ENCODE measurements at regions not wholly inside any gene's neighbourhood (a gene's known extent, or its start where the extent isn't known, plus 50 kb on each side); places are given as distances from the start of the nearest gene placed in this dataset.

DNA sequence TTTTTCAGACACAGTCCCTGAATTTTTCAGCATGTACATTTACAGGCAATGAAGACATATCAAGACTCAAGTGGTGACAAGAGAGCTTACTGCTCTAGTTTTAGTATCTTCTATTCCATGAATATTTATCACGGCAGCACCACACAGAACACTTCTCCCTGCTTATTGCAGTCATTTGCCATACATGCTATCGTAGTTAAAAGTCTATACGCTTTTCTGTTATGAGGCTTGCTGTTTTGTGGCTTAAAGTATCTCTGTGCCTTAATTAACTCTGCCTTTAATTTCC lies 65.4 kb upstream of the GK2 start:
- H3K27me3 ChIP-seq (replicated peaks in 1 of 2; ENCODE audit: control insufficient read depth in 2 of 2, insufficient read depth in 2 of 2, low read length in 1 of 2), result no peaks in the 10 kb centered on the region
- ChIA-PET CTCF (no interaction called here), SMC1A (ENCODE audit: uncharacterized antibody, unreplicated experiment) (no interaction called here), POLR2A (no interaction called here), RAD21 (ENCODE audit: unreplicated experiment) (no interaction called here)
- H4K20me1 ChIP-seq (ENCODE audit: control insufficient read depth, insufficient read depth), result no peaks in the 10 kb centered on the region
- no peak overlapping the region for H3K9ac ChIP-seq (ENCODE audit: control insufficient read depth, insufficient read depth, low read length)
- no peak overlapping the region for H3K27ac ChIP-seq (ENCODE audit: control insufficient read depth, insufficient read depth)
- DNase-seq (ENCODE audit: low read depth, low spot score), result no peak
- H3K9me3 ChIP-seq (replicated peaks; ENCODE audit: control insufficient read depth, insufficient read depth, low read length), result no peaks in the 10 kb centered on the region
- H3K4me2 ChIP-seq (ENCODE audit: control insufficient read depth, insufficient read depth), result no peak overlapping the region
- H3K79me2 ChIP-seq (ENCODE audit: control insufficient read depth, insufficient read depth, low read length), result no peaks in the 10 kb centered on the region
- FAIRE-seq, result no peak
- ATAC-seq, result no peak
- 12% methylated on average over 3 of the region's 3 CpGs for WGBS (ENCODE audit: insufficient coverage, insufficient replicate concordance, low lambda C conversion rate, missing lambda C conversion rate)
- TF ChIP-seq ESRRA (IDR thresholded peaks at IDR 0.05; ENCODE audit: low read length), result no peak
- TF ChIP-seq, protein P1, sequence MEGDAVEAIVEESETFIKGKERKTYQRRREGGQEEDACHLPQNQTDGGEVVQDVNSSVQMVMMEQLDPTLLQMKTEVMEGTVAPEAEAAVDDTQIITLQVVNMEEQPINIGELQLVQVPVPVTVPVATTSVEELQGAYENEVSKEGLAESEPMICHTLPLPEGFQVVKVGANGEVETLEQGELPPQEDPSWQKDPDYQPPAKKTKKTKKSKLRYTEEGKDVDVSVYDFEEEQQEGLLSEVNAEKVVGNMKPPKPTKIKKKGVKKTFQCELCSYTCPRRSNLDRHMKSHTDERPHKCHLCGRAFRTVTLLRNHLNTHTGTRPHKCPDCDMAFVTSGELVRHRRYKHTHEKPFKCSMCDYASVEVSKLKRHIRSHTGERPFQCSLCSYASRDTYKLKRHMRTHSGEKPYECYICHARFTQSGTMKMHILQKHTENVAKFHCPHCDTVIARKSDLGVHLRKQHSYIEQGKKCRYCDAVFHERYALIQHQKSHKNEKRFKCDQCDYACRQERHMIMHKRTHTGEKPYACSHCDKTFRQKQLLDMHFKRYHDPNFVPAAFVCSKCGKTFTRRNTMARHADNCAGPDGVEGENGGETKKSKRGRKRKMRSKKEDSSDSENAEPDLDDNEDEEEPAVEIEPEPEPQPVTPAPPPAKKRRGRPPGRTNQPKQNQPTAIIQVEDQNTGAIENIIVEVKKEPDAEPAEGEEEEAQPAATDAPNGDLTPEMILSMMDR (IDR thresholded peaks at IDR 0.05 in 2 of 3, conservative IDR thresholded peaks at IDR 0.05 in 1 of 3; ENCODE audit: control insufficient read depth in 2 of 3, extremely low read depth in 1 of 3, insufficient read depth in 1 of 3, low read depth in 3 of 3, low read length in 3 of 3), result no peak
- BruUV-seq (replicated peaks), result no TSS peak
- H3K4me3 ChIP-seq, result no peak overlapping the region
- no peak overlapping the region for H2AFZ ChIP-seq (ENCODE audit: control insufficient read depth, low read depth, low read length)
- intact Hi-C loops (cut with micrococcal nuclease; ENCODE audit: unreplicated experiment) (no loop called here), in situ Hi-C loops (cut with MboI) (no loop called here)
- H3K36me3 ChIP-seq (ENCODE audit: control insufficient read depth in 2 of 2, insufficient read depth in 2 of 2, low read length in 1 of 2), result no peaks in the 10 kb centered on the region
- H3K4me1 ChIP-seq (ENCODE audit: control insufficient read depth, insufficient read depth, low read length), result no peaks in the 10 kb centered on the region

DNA sequence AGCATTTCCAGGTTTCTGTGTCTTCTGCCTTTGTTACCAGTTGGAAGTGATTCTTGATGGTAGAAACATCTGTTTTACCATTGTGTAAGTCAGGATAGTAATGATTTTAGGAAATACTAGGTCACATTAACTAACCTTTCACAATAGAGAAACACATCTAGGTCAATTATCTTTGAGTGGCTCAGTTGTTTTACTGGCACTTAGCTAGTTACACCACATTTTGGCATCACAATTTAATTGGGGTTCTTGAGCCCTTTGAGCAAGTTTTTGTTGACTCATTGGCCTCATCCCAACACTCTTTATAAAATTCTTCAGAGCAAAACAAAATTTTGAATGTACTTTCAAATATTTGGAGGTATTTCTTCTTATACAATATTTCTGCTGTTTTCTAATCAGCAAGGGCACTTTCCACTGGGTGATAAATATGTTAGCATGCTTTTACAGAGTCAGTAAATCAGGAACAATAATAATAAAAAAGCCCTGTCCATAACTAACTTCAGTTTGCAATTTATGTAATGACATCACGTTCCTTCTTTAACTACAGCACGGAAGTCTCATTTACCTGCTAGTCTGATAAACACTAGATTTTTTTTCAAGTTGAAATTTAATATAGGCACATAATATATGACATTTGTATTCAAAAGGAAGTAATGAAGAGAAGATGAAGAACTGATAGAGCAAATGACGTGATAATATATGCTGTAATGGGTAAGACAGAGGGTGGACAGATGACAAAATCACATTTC lies 64.8 kb upstream of the GK2 start:
- Histone ChIP-seq H3K27me3 (replicated peaks in 1 of 2; ENCODE audit: control insufficient read depth in 2 of 2, insufficient read depth in 2 of 2, low read length in 1 of 2) (no peaks in the 10 kb centered on the region), H3K4me2 (ENCODE audit: control insufficient read depth, insufficient read depth) (no peak overlapping the region), H2AFZ (ENCODE audit: control insufficient read depth, low read depth, low read length) (no peak overlapping the region), H3K79me2 (ENCODE audit: control insufficient read depth, insufficient read depth, low read length) (no peaks in the 10 kb centered on the region), H3K4me1 (ENCODE audit: control insufficient read depth, insufficient read depth, low read length) (no peaks in the 10 kb centered on the region), H3K27ac (ENCODE audit: control insufficient read depth, insufficient read depth) (no peak overlapping the region), H3K4me3 (no peak overlapping the region), H3K9me3 (replicated peaks; ENCODE audit: control insufficient read depth, insufficient read depth, low read length) (no peaks in the 10 kb centered on the region), H3K9ac (ENCODE audit: control insufficient read depth, insufficient read depth, low read length) (no peak overlapping the region), H3K36me3 (ENCODE audit: control insufficient read depth in 2 of 2, insufficient read depth in 2 of 2, low read length in 1 of 2) (no peaks in the 10 kb centered on the region), H4K20me1 (ENCODE audit: control insufficient read depth, insufficient read depth) (no peaks in the 10 kb centered on the region)
- ChIA-PET POLR2A (no interaction called here), SMC1A (ENCODE audit: uncharacterized antibody, unreplicated experiment) (no interaction called here), CTCF (interaction anchor here (0.9 kb wide), 1 partner anchor 18 kb away, joined by 3 read pairs; no protein-coding TSS in a partner anchor), RAD21 (ENCODE audit: unreplicated experiment) (no interaction called here)
- intact Hi-C loops (cut with micrococcal nuclease; ENCODE audit: unreplicated experiment) (no loop called here), in situ Hi-C loops (cut with MboI) (no loop called here)
- FAIRE-seq, result peak; percentile 38
- no TSS peak for BruUV-seq (replicated peaks)
- 10% methylated on average over 3 of the region's 3 CpGs for WGBS (ENCODE audit: insufficient coverage, insufficient replicate concordance, low lambda C conversion rate, missing lambda C conversion rate)
- ATAC-seq, result no peak
- no peak for DNase-seq (ENCODE audit: low read depth, low spot score)
- TF ChIP-seq, protein P2, sequence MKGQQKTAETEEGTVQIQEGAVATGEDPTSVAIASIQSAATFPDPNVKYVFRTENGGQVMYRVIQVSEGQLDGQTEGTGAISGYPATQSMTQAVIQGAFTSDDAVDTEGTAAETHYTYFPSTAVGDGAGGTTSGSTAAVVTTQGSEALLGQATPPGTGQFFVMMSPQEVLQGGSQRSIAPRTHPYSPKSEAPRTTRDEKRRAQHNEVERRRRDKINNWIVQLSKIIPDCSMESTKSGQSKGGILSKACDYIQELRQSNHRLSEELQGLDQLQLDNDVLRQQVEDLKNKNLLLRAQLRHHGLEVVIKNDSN (IDR thresholded peaks at IDR 0.05; ENCODE audit: borderline replicate concordance, extremely low read length, insufficient read depth, low read depth, low read length), result no peak
- no peak for TF ChIP-seq EZH2 (IDR thresholded peaks at IDR 0.05; ENCODE audit: borderline replicate concordance, control insufficient read depth, low read depth, low read length)
- TF ChIP-seq, protein P3, sequence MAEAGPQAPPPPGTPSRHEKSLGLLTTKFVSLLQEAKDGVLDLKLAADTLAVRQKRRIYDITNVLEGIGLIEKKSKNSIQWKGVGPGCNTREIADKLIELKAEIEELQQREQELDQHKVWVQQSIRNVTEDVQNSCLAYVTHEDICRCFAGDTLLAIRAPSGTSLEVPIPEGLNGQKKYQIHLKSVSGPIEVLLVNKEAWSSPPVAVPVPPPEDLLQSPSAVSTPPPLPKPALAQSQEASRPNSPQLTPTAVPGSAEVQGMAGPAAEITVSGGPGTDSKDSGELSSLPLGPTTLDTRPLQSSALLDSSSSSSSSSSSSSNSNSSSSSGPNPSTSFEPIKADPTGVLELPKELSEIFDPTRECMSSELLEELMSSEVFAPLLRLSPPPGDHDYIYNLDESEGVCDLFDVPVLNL (IDR thresholded peaks at IDR 0.05; ENCODE audit: low read depth, low read length), result no peak
- TF ChIP-seq, protein P4, sequence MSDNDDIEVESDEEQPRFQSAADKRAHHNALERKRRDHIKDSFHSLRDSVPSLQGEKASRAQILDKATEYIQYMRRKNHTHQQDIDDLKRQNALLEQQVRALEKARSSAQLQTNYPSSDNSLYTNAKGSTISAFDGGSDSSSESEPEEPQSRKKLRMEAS (IDR thresholded peaks at IDR 0.05; ENCODE audit: low read depth, low read length), result no peak
- no peak for TF ChIP-seq ZNF207 (IDR thresholded peaks at IDR 0.05; ENCODE audit: borderline replicate concordance)
- TF ChIP-seq, protein P5, sequence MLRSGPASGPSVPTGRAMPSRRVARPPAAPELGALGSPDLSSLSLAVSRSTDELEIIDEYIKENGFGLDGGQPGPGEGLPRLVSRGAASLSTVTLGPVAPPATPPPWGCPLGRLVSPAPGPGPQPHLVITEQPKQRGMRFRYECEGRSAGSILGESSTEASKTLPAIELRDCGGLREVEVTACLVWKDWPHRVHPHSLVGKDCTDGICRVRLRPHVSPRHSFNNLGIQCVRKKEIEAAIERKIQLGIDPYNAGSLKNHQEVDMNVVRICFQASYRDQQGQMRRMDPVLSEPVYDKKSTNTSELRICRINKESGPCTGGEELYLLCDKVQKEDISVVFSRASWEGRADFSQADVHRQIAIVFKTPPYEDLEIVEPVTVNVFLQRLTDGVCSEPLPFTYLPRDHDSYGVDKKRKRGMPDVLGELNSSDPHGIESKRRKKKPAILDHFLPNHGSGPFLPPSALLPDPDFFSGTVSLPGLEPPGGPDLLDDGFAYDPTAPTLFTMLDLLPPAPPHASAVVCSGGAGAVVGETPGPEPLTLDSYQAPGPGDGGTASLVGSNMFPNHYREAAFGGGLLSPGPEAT (IDR thresholded peaks at IDR 0.05; ENCODE audit: low read depth), result no peak
- TF ChIP-seq TCF12 (IDR thresholded peaks at IDR 0.05; ENCODE audit: low read depth, low read length), result no peak
